Keratinocyte (primary cell): ENCODE measurements at regions not wholly inside any gene's neighbourhood (a gene's known extent, or its start where the extent isn't known, plus 50 kb on each side); places are given as distances from the start of the nearest gene placed in this dataset.

Source experiments
- DNase-seq: peaks from one replicate; pipeline ENCODE4 v3.0.0-alpha.2; 2011; ENCODE audit warnings: low read depth, missing footprints, low spot score
- FAIRE-seq: peaks from 2 replicates; lab custom pipeline; 2011; peaks lifted over from hg19 to GRCh38; lab: Jason Lieb, UNC
- H2AFZ ChIP-seq: 2 replicates; pipeline ENCODE4 v1.6.0; 2012; ENCODE audit warnings: low read length, control low read depth, inconsistent platforms; ENCODE audit not compliant: control insufficient read depth
- H3K27ac ChIP-seq: 2 replicates; pipeline ENCODE4 v1.5.1; 2011; ENCODE audit warnings: low read length; ENCODE audit not compliant: control insufficient read depth, insufficient read depth
- H3K27me3 ChIP-seq: 3 replicates; pipeline ENCODE4 v1.6.0; 2011; ENCODE audit warnings: low read length; ENCODE audit not compliant: control insufficient read depth, insufficient read depth; ENCODE audit errors: extremely low read depth
- H3K36me3 ChIP-seq, 2 experiments: 2 replicates in 1 of 2; 3 replicates in 1 of 2; pipeline ENCODE4 v1.5.1; 2011; ENCODE audit warnings: low read length in 2 of 2, mild to moderate bottlenecking in 1 of 2; ENCODE audit not compliant: control insufficient read depth in 2 of 2, insufficient read depth in 2 of 2; ENCODE audit errors: extremely low read depth in 1 of 2
- H3K4me1 ChIP-seq: 3 replicates; pipeline ENCODE4 v1.5.1; 2011; ENCODE audit warnings: low read length; ENCODE audit not compliant: control insufficient read depth, insufficient read depth; ENCODE audit errors: extremely low read depth
- H3K4me2 ChIP-seq: 3 replicates; pipeline ENCODE4 v1.6.0; 2011; ENCODE audit warnings: low read depth, low read length; ENCODE audit not compliant: control insufficient read depth, insufficient read depth; ENCODE audit errors: extremely low read depth
- H3K4me3 ChIP-seq, 3 experiments: fragments of 200-600 bp in 1 of 3; sonication (generic) in 1 of 3; 2 replicates in 2 of 3; 3 replicates in 1 of 3; pipeline ENCODE4 v1.5.1; 2011 to 2016; ENCODE audit warnings: low read length in 3 of 3, mild to moderate bottlenecking in 3 of 3, control low read depth in 2 of 3, inconsistent platforms in 1 of 3, low read depth in 1 of 3, mixed read lengths in 1 of 3, mixed run types in 1 of 3, moderate library complexity in 1 of 3; ENCODE audit not compliant: control insufficient read depth in 2 of 3, insufficient read depth in 2 of 3; ENCODE audit errors: extremely low read depth in 1 of 3
- H3K79me2 ChIP-seq: 2 replicates; pipeline ENCODE4 v1.6.0; 2012; ENCODE audit warnings: low read length; ENCODE audit not compliant: control insufficient read depth, insufficient read depth
- H3K9ac ChIP-seq: 3 replicates; pipeline ENCODE4 v1.6.0; 2011; ENCODE audit warnings: low read length; ENCODE audit not compliant: control insufficient read depth, insufficient read depth; ENCODE audit errors: extremely low read depth
- H3K9me1 ChIP-seq: 3 replicates; pipeline ENCODE4 v1.6.0; 2011; ENCODE audit warnings: low read length; ENCODE audit not compliant: control insufficient read depth, insufficient read depth; ENCODE audit errors: extremely low read depth
- H3K9me3 ChIP-seq: 2 replicates; pipeline ENCODE4 v1.5.1; 2012; ENCODE audit warnings: low read depth, low read length; ENCODE audit not compliant: control insufficient read depth
- H4K20me1 ChIP-seq: 3 replicates; pipeline ENCODE4 v1.6.0; 2011; ENCODE audit warnings: low read length; ENCODE audit not compliant: control insufficient read depth, insufficient read depth; ENCODE audit errors: extremely low read depth
- CTCF ChIP-seq, 3 experiments: IDR thresholded peaks in 1 of 3; conservative IDR thresholded peaks in 1 of 3; optimal IDR thresholded peaks in 1 of 3; 2 replicates in 2 of 3; 3 replicates in 1 of 3; pipeline versions ENCODE3 to v1.5.1; 2011; ENCODE audit warnings: low read length in 3 of 3, mild to moderate bottlenecking in 3 of 3, moderate library complexity in 2 of 3, control low read depth in 1 of 3, inconsistent platforms in 1 of 3; ENCODE audit not compliant: insufficient read depth in 2 of 3; ENCODE audit errors: extremely low read depth in 1 of 3
- EZH2 ChIP-seq: IDR thresholded peaks from one replicate; pipeline ENCODE4 v1.6.1; 2012; ENCODE audit warnings: inconsistent platforms, mild to moderate bottlenecking, low read length, moderate library complexity
- dilution Hi-C: fragments of 300-500 bp; cut with MboI; formaldehyde crosslinking; loops from one replicate; pipeline ENCODE4 v1.7.0; 2020; ENCODE audit warnings: low sequenced_read_pairs; ENCODE audit not compliant: extremely low pct_ligation_motif_present

DNA sequence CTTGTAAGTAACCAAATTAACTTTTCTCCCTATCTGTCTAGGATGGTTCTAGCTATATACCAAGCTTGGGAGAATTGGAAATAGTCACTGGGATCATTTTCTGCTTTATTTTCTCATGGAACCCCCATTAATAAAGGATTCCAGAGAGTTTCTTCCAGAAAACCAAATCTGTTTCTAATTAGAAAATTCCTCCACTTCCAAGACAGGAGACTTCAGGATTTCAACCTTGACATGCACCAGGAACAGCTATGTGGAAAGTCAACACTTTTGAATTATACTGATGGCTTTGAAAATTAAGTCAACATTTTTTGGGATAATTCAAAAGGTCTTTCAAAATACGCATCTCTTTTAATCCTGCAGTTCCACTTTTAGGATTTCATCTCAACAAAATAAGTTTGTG lies 138.3 kb downstream of the MEX3B start:
- dilution Hi-C loops = no loop called here
- no peak overlapping the region for H3K9ac ChIP-seq
- DNase-seq (no peak), FAIRE-seq (no peak)
- no peak overlapping the region for H3K27ac ChIP-seq
- H2AFZ ChIP-seq = no peak overlapping the region
- no peak overlapping the region for H3K4me2 ChIP-seq
- no peaks in the 10 kb centered on the region for H3K79me2 ChIP-seq
- H3K9me3 ChIP-seq = no peaks in the 10 kb centered on the region
- no peaks in the 10 kb centered on the region for H3K9me1 ChIP-seq
- no peaks in the 10 kb centered on the region for H3K27me3 ChIP-seq
- H3K4me1 ChIP-seq = no peaks in the 10 kb centered on the region
- no peaks in the 10 kb centered on the region for H4K20me1 ChIP-seq
- no peak overlapping the region for H3K4me3 ChIP-seq
- no peaks in the 10 kb centered on the region for H3K36me3 ChIP-seq
- TF ChIP-seq EZH2 (no peak), CTCF (optimal IDR thresholded peaks at IDR 0.05 in 1 of 3, IDR thresholded peaks at IDR 0.05 in 1 of 3, conservative IDR thresholded peaks at IDR 0.05 in 1 of 3; ENCODE audit: extremely low read depth in 1 of 3, insufficient read depth in 2 of 3, low read length in 3 of 3) (no peak)

- H3K9ac ChIP-seq = no peak overlapping the region
- H3K27ac ChIP-seq = no peak overlapping the region
- no peak overlapping the region for H2AFZ ChIP-seq
- TF ChIP-seq EZH2 (no peak), CTCF (optimal IDR thresholded peaks at IDR 0.05 in 1 of 3, IDR thresholded peaks at IDR 0.05 in 1 of 3, conservative IDR thresholded peaks at IDR 0.05 in 1 of 3; ENCODE audit: extremely low read depth in 1 of 3, insufficient read depth in 2 of 3, low read length in 3 of 3) (no peak)
- no peaks in the 10 kb centered on the region for H3K79me2 ChIP-seq
- no peak overlapping the region for H3K4me2 ChIP-seq
- no peaks in the 10 kb centered on the region for H3K9me3 ChIP-seq
- no peak for FAIRE-seq
- no peak overlapping the region for H3K4me3 ChIP-seq
- no peaks in the 10 kb centered on the region for H4K20me1 ChIP-seq
- no peaks in the 10 kb centered on the region for H3K27me3 ChIP-seq
- no peaks in the 10 kb centered on the region for H3K36me3 ChIP-seq
- H3K4me1 ChIP-seq = no peaks in the 10 kb centered on the region
- DNase-seq = no peak
- H3K9me1 ChIP-seq = no peaks in the 10 kb centered on the region
- dilution Hi-C loops = no loop called here
These were observed 139.9 kb downstream of the MEX3B start for GRCh38 chr15:81905889-81906288.
